GM19025 (cell line): ENCODE measurements at regions not wholly inside any gene's neighbourhood (a gene's known extent, or its start where the extent isn't known, plus 50 kb on each side); places are given as distances from the start of the nearest gene placed in this dataset.
"Not testable (repeated sequence)": the region's sequence is repeated elsewhere in the genome, so short reads cannot be mapped to it uniquely, and the experiment has no call there.

Experiments used
- ATAC-seq: cut with Tn5 transposase; IDR thresholded peaks from one replicate; pipeline ENCODE4 v1.9.1; 2021; ENCODE audit warnings: mild to moderate bottlenecking, low read depth, moderate library complexity; ENCODE audit not compliant: unreplicated experiment

DNA sequence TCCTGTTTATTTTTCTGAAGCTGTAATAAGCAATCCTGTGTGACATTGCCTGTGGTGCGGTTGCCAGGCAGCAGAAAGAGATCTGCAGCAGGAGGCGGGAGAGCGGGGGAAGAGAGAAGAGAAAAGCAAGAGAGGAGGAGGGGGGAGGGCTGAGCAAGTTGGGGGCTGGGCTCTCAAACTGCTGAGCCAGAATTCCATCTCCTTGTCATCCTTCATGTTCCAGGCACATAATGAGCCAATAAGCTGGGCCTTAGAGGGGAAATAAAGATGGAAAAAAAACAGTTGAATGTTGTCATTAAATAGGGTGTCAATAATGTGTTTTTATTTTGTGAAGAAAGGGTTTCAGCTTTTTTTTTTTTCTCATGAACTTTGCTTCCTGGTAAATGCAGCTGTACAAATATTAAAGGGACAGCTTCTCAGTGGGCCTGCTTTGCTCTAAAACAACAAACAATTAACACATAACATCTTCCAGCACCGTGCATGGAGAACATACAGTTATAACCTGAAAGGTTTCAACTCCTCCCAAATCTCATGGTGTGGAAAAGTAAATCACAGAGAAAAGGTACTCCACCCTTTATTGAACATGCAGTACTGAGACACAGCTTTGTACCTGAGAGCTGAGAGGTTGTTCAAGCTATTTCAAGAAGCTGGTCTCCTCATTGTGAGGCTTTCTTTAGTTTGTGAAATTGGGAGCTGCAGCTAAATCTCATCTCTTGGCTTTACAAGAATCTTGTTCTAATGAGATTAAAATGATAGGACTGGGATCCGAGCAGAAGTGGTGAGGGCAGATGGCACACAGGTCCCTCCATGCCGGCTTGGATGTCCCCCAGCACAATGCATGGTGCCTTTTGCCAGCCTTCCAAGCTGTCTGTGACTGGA lies 451.1 kb upstream of the KCNMB2 start:
- no peak for ATAC-seq

DNA sequence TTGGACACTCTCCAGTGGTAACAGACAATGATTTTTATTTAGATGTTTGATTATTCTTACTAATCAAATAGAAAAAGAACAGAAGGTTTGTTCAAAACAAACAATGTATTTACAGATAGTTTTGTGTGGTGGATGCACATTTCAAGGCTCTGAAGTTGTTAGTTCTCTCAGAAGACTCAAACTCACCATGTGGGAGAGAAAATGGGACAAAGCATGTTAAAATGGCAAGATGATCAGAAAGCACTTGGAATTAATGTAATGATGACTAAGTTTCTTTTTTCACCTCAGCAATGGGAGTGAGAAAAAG lies 450.5 kb upstream of the KCNMB2 start:
- ATAC-seq = no peak

DNA sequence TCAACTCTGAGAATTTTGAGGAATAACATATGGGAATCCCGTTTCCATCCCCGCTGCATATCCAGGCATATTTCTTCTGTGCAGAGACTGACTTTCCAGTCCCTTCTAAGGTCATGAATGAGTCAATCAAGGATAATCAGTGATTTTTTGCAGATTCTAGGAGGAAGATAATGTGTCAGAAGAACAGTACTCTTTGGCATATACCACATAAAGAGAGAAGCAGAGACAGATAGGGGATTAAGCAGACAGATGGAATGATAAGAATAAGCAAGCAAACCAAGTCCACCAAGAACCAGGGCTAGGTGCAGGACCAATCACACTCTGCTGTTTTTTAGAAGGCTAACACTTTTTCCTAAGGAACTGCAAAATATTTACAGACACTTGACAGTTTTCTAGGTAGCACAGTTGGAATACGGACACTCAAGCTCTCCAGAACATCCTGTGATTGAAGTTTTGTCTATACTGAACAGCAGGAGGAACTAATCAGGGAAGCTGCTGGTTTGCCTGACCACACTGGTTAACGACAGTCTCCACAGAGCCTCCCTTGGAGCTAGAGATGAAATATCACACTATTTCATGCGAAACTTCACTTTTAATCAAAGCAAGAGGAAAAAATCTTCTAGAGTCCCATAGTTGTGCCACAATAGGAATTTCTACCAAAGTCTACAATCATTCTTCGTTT lies 450.0 kb upstream of the KCNMB2 start:
- ATAC-seq = no peak

DNA sequence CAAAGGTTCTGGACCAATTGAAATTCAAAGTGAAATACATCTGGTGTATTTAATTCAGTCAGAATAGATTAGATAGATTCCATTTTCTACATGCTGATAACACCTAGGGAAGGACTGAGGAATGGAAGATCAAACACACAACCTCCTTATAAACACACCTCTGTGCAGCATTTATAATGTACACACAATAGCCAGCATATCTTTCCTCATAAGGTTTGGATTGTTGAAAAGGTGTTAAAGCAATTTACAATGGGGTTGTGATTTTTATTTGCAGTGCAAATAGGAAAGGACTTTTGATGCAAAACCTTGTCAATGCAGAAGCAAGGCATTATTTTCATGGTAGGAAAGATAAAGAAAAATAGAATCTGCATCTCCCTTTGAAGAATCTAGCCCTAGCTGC lies 448.9 kb upstream of the KCNMB2 start:
- ATAC-seq = no peak

DNA sequence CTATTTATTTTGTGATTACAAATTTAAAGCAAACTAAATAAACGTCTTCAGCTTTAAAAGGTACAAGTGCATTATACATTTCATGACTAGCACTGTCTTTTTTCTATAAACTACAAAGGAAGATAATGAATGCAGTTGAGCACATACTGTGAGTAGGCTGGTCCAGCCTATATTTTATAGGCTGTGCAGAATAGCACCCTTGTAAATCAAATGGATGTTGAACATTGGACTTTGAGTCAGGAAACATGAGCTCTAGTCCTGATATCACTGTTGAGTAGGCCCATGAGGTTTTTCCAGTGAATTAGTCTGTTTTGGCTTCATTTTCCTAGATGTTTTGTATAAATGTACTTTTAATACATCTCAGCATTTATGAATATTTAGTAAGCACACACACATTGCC lies 447.3 kb upstream of the KCNMB2 start:
- ATAC-seq = no peak

DNA sequence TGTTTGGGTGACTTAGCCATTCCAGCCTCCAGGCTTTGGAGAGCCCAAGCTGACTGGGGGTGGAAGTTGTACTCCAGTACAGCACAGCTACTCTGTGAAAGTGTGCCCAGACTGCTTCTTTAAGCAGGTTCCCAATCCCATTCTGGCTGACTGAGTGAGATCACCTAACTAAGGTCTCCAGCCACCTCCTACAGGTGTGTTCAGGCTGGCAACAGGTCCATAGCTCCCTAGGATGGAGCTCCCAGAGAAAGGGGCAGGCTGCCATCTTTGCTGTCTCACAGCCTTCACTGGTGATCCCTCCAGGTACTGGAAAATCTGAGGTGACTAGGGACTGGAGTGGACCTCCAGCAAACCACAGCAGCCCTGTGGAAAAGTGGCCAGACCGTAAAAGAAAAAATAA lies 445.3 kb upstream of the KCNMB2 start:
- ATAC-seq = no peak

DNA sequence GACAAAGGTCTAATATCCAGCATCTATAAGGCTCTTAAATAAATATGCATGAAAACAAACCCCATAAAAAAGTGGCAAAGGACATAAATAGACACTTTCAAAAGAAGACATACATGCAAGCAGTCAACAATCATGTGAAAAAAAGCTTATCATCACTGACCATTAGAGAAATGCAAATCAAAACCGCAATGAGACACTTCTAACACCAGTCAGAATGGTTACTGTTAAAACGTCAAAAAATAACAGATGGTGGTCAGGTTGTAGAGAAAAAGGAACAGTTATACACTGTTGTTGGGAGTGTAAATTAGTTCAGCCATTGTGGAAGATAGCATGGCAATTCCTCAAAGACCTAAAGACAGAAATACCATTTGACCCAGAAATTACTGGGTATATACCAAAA lies 440.7 kb upstream of the KCNMB2 start:
- no peak for ATAC-seq

DNA sequence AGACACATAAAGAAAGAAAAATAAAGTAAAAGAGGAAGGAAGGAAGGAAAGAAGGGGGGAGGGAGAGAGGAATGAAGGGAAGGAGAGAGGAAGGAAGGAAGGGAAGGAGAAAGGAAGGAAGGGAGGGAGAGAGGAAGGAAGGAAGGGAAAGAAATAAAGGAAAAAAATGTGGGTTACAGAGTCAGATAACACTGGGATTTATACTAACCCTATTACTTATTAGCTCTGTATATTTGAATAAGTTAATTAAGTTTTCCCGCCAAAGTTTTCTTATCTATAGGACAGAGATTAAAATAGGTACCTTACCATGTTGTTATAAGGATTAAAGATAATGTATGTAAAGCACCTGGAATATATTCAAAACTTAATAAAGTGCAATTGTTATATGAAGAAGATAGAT lies 439.3 kb upstream of the KCNMB2 start:
- ATAC-seq = no peak

DNA sequence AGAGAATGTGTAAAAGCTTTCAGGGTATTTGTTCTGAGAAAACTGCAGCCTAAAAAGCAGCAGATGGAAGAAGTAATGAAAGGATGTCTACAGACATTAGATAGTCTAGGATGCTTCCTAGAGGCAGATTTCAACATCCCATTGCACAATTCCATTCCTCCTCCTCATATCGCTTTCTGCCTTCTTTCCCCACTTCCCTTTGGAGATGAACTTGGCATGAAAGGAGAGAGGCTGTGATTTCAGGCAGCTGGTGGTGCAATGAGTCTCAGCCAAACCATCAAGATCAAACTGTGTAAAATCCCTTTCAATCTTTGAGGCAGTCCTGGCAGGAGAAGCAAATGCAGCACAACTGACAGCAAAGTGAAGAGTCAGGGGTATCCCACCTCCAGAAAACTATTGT lies 438.7 kb upstream of the KCNMB2 start:
- ATAC-seq = no peak

DNA sequence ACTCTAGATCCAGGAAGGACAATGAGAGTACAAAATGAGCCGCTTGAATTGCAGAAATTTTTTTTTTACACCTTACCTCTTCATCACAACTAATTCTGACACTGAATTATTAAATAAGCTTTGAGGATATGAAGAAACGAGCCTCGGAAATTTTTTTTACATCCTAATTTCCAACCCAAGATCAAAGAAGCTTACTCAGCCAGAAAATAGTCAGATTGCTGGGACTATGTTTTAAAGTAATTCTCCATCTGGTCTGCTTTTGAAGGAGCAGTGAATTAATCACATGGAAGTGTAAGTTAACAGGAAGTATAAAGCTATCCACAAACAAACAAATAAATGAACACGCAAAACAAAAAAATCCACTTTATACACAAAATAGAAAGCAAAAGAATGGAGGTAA lies 437.0 kb upstream of the KCNMB2 start:
- ATAC-seq = no peak

DNA sequence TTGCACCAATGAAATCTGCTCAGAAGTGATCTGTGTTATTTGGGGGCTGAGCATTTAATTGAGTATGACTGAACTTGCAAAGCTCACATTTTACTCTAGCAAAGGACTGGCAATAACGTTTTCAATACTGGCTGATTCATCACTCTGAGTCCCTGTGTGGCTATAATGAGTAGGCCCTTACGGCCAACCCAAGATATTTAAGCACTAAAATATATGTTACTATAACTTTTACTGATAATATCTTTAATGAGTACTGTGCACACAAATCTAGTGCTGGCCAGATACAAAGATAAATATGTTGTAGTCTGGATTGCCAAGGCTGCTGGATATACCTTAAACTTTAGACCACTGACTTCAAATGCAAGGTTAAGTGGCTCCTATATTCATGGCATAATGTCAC lies 436.4 kb upstream of the KCNMB2 start:
- no peak for ATAC-seq

DNA sequence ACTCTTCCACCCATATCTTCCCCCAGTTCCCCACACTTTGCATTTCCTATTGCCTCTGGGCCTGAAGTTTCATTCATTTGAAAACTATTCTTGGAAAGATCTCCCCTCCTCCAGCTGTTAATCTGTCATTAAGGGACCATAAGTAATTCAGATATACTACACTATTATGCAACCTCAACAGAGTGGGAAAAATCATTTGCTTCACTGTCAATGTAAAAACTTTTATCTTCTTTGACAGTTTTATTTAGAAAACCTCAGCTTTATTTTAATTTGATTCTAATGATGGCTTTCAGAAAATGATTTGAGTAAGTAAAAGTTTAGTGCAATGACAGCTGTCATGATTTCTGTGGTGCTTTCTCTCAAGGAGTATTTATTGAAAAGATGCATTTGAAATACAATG lies 435.3 kb upstream of the KCNMB2 start:
- ATAC-seq = no peak

DNA sequence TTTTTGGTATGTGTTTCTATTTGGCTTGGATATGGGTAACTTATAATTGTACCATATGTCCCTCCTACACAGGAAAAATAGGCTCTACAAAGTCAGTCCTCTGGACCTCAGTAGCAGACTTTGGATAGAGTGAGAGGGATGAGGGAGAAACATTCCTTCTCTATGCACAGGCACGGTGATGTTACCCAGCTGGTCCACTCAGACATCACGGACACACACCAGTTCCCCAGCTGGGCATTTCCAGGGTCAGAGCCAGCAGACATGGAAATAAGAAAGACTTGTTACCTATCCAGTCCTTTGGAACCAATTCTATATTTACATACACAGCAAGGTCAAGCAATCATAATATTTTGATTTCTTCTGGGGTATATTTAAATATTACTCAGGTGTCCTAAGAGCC lies 433.1 kb upstream of the KCNMB2 start:
- ATAC-seq = no peak

DNA sequence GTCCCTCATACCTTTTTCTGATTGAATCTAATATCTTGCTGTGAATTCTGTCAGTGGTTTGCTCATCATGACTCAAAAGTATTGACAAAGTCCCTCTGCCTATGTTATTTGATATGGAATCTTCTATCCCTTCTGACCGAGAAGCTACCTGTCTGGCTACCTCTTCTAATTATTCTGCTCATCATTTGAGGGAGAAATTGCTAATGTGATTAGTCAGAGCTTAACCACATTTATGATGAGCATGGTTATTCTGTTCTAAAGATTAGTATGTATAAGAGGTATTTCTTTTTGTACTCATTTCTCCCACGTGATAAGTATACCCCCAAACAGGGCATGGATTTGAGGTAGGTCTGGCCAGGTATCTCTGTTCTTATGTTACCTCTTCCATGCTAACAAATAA lies 428.4 kb upstream of the KCNMB2 start:
- ATAC-seq = no peak

DNA sequence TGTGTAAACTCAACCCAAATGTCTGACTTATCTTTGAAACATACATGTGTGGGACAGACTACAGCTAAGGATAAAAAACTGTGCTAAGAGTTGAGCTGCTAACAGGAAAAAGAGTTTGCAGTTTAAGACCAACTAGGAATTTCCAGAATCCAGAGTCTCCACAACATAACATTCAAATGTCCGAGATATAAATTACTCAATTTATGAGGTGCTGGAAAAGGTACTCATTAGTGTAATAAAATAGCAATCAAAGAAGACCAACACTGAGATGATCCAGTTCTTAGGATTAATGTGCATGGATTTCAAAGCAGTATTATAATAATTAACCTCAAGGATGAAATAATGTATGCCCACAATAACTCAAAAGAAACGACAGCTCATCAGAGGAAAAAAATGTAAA lies 426.5 kb upstream of the KCNMB2 start:
- ATAC-seq = no peak

DNA sequence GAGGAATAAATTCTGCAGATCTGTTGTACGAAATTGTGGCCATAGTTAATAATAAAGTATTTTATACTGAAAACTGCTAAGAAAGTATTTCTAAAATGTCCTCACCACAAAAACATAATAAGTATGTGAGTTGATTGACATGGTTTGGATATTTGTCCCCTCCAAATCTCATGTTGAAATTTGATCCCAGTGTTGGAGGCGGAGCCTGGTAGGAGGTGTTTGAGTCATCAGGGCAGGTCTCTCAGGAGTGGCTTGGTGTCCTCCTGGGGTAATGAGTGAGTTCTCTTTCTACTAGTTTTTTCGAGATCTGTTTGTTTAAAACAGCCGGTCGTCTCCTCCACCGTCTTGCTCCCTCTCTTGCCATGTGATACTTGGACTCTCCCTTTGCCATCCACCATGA lies 424.1 kb upstream of the KCNMB2 start:
- no peak for ATAC-seq

DNA sequence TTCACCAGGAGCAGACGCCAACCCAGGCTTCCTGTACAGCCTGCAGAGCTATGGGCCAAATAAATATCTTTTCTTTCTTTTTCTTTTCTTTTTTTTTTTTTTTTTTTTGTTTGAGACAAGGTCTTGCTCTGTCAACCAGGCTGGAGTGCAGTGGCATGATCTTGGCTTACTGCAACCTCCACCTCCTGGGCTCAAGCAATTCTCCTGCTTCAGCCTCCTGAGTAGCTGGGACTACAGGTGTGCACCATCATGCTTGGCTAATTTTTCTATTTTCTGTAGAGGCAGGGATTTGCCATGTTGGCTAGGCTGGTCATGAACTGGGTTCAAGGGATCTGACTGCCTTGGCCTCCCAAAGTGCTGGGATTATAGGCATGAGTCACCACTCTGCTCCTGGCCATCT lies 423.7 kb upstream of the KCNMB2 start:
- not testable (repeated sequence) for ATAC-seq

DNA sequence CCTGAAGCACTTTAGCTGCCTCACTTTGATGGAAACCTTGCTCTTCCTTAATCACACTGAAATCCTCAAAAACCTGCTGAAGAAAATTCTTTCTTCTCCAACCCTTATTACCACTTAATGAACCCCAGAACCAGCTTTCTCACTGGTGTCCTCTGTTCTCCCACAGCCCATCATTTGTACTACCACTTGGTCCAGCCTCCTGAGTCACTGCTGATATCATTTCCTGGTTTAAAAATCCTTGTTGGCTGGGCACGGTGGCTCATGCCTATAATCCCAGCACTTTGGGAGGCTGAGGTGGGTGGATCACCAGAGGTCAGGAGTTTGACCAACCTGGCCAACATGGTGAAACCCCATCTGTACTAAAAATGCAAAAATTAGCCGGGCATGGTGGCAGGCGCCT lies 418.6 kb upstream of the KCNMB2 start:
- ATAC-seq = no peak

DNA sequence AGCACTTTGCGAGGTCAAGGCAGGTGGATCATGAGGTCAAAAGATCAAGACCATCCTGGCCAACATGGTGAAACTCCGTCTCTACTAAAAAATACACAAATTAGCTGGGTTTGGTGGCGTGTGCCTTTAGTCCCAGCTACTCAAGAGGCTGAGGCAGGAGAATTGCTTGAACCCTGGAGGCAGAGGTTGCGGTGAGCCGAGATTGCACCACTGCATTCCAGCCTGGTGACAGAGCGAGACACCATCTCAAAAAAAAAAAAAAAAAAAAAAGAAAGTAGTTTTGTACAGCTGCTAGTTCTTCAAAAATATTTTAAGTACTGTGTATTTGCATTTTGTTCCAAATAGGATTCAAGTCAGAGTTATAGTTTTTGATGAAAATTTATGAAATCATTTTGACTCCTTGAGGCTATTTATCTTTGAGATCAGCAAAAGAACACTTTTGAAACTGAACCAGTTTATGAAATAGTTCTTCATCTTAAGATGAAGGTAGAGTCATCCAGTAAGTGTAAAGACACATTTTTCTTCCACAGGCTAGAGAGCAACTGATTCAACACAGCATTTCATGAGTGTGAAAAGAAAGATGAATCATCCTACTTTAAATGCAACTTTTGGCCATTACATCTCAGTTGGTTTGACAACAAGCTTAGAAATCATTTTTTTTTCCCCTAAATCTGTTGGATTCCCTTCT lies 416.5 kb upstream of the KCNMB2 start:
- ATAC-seq = not testable (repeated sequence)

DNA sequence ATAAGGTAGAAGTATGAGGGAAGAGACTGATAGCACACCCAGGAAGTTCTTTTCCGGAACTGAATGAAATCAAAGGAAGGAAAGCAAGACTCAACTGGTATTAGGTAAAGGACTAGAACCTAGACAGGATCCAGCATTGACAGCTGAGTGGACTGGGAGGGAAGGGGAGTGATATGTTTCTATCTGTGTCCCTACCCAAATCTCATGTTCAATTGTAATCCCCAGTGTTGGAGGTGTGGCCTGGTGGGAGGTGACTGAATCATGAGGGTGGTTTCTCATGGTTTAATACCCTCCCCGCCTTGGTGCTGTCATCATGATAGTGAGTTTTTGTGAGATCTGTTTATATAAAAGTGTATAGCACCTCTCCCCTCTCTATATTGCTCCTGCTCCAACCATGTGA lies 415.9 kb upstream of the KCNMB2 start:
- no peak for ATAC-seq

DNA sequence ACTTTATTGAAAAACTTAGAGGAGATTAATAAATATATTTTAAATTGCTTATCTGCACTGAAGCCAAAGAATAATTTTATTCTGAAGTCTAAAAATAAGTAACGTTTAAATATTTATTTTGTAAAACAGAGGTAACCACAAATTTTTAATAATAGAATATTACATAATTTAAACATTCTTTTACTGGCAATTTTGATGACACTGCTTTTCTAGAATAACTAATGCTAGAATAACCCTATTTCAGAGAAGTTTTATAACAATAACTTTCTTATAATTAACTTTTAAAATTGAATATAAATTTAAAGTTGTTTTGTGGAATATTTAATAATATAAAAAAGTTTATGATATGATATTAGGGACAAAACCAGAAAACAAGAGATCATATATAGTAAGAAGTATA lies 409.6 kb upstream of the KCNMB2 start:
- ATAC-seq = no peak

DNA sequence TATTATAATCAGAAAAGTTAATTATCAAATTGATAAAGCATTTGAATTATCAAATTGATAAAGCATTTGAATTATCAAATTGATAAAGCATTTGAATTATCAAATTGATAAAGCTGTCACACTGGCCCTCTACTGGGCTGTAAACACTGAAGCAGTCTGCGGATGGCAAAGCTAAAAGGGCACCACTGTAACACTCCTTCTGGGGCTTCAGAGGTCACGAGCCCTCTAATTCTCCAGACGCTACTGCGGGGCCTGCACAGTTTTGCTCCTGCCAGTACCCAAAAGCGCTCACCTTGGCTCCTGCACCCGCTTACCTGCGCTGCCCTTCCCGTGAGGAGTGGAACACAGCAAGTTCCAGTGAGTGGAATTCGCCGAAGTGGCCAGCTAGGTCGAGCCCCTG lies 409.0 kb upstream of the KCNMB2 start:
- ATAC-seq = no peak
